ENCODE measurements at regions not wholly inside any gene's neighbourhood (a gene's known extent, or its start where the extent isn't known, plus 50 kb on each side); places are given as distances from the start of the nearest gene placed in this dataset.

- TF ChIP-seq EZH2 (IDR thresholded peaks at IDR 0.05; ENCODE audit: low read length, missing control alignments): no peak
- TF ChIP-seq CTCF (conservative IDR thresholded peaks at IDR 0.05 in 1 of 2, IDR thresholded peaks at IDR 0.05 in 1 of 2; ENCODE audit: low read depth in 1 of 2, low read length in 2 of 2): no peak
Measured at GRCh38 chr18:78255013-78255412, 724.6 kb upstream of the SALL3 start.

Data from fibroblast of lung (primary cell).